ENCODE measurements at regions not wholly inside any gene's neighbourhood (a gene's known extent, or its start where the extent isn't known, plus 50 kb on each side); places are given as distances from the start of the nearest gene placed in this dataset.

DNA sequence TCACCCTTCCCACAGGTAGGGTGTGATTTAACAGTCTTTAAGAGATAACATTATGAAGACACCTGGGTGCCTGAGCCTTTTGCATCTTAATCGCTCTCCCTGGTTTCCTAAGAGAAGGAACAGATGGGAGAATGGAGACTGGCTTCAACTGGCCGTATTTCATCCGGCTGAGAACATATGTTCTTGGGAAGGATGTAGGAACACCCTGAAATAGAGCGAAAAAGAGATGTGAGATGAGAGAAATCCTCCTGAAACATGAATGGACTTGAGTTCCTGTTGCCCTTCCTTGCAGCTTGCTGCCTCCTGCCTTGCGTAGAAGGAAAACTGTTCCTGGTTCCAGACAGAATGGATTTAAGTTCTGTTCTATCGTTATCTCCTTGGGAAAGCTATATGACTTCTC is 385.4 kb upstream of the RBFOX1 start:
- no peak for DNase-seq (ENCODE audit: low read depth in 4 of 4, low spot score in 2 of 4)

DNA sequence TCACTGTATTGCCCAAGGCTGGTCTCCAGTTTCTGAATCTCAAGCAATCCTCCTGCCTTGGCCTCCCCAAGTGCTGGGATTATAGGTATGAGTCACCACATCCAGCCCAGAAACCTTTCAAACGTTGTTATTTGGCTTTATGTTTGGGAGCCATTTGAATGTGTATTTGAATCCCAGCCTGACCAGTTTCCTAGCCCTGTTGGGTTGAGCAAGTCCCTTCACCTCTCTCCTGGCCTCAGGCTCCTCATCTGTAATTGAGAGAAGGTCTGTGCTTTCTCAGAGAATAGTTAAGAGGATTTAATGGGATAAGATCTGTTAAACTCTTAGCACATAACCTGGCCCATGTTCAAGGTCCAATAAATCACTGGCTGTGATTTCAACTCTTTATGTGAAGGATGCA is 385.8 kb upstream of the RBFOX1 start:
- DNase-seq (ENCODE audit: low read depth in 4 of 4, low spot score in 2 of 4), result no peak

DNA sequence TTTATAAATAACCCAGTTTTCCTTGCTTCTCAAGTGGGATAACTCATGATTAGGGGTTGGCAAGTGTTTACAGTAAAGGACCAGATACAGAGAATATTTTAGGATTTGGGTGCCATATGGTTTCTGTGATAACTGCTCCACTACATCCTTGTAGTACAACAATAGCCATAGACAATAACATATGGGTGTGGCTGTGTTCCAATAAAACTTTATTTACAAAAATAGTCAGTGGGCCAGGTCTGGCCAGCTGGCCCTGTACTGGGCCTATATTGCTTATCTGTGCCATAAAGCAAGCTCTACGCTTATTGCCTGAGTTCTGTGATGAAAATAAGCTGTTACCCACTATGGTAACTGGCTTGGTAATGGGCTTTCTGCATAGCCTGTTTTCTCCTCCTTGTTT is 386.5 kb upstream of the RBFOX1 start:
- DNase-seq (ENCODE audit: low read depth in 4 of 4, low spot score in 2 of 4), result no peak

DNA sequence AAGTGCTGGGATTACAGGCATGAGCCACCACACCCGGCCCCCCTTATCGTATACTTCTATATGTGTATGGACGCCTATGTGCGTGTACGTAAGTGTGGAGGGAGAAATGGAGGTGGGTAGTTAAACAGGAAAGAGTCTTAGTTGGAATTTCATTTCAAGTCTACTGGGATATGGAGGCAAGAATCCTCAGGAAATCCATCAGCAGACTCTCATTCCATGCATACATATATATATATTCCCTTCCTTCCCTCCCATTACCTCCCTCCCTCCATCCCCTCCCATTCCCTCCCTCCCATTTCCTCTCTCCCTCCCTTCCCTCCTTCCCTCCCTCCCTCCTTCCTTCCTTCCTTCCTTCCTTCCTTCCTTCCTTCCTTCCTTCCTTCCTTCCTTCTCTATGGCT is 391.7 kb upstream of the RBFOX1 start:
- DNase-seq (ENCODE audit: low read depth in 4 of 4, low spot score in 2 of 4), result no peak

DNA sequence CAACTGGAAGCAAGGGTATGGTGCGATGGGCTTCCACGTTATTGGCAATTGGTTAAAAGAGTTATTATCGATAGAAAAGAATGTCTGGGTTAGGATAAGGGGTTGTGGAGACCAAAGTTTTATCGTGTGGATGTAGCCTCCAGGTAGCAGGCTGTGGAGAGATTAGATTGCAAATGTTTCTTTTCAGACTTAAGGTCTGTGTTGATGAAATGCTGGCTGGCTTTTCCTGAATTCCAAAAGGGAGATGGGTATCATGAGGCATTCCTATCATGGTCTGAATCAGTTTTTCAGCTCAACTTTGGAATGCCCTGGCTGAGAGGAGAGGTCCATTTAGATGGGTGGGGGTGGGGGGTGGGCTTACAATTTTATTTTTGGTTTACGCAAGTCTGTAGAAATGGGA is 395.0 kb upstream of the RBFOX1 start:
- no peak for DNase-seq (ENCODE audit: low read depth in 4 of 4, low spot score in 2 of 4)

DNA sequence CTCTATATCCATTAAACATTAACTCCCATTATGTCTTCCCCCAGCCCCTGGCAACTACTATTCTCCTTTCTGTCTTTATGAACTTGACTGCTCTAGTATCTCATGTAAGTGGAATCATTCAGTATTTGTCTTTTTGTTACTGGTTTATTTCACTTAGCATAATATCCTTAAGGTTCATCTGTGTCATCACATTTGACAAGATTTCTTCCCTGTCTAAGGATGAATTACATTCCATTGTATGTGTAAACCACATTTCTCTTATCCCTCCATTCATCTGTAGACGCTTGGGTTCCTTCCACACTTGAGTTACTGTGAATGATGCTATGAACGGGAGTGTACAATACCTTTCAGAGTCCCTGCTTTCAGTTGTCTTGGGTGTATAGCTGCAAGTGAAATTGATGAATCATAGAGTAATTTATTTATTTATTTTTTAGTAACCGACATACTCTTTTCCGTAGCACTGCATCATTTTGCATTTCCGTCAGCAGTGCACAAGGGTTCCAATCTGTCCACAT is 399.7 kb upstream of the RBFOX1 start:
- DNase-seq (ENCODE audit: low read depth in 4 of 4, low spot score in 2 of 4), result no peak

DNA sequence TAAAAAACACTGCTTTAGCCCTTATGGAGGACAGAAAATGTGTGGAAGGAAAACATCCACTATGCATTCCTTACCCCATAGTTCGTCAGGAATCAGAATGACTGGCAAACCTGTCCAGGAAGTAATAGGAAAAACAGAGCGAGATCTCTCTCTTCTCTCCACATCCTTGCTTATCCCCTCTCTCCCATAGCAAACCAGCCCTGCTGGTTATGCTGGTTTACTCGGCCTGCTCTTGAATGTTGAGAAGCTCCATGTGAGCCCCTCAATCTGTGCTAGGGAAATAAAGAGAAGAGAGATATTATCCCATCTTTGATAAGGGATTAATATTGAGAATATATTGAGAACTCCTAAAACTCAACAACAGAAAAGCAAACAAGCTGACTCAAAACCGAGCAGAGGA is 402.8 kb upstream of the RBFOX1 start:
- DNase-seq (ENCODE audit: low read depth in 4 of 4, low spot score in 2 of 4), result no peak

DNA sequence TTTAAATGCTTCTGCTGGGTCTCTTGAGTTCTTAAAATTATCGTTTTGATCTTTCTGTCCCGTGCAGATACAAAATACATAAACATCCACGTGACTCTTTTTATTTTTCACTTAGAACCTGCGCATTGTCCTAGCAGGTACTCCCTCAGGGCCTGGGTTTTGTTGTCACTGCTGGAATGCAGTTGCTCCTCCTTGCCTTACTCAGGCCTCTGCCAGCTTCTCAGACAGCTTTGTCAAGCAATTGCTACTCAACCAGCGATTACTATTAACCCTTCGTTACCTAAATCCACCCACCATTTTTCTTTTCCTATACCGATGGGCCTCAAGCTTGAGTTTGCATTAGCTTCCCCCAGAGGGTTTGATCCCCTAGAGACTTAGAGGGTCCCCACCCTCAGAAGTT is 405.9 kb upstream of the RBFOX1 start:
- no peak for DNase-seq (ENCODE audit: low read depth in 4 of 4, low spot score in 2 of 4)

DNA sequence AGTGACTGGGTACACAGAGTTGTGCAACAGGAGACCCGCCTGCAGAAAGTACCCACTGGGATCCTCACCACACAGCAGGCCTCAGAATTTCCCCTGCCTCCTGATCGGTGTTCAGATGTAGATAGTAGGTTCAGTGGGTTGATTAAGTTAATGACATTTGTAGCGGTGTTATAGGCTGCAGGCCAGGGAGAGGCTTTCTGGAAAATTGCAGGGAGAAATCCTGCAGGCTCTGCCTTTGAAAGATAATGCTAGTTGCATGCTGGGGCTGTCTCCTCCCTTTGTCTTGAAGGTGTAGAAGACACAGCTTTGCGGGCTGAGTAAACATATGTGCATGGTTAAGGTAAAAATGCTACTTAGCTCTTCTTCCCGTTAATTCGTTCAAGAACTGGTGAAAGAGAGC is 406.3 kb upstream of the RBFOX1 start:
- no peak for DNase-seq (ENCODE audit: low read depth in 4 of 4, low spot score in 2 of 4)

DNA sequence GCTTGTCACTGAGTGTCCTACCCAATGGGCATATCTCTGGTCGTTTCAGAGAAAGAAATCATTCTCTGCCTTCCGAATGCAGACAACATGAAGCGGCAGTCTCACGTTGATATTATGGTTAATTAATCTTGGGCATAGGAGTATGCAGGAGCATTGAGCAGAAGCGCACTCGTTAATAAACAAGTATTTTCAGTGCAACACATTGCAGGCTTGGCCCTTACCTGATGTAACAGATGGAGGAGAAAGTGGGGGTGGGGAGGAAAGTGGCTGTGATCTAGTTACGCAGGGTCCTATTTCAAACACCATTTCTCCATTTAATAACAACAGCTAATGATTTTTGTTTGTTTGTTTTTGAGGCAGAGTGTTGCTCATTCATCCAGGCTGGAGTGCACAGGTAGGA is 414.0 kb upstream of the RBFOX1 start:
- no peak for DNase-seq (ENCODE audit: low read depth in 4 of 4, low spot score in 2 of 4)

DNA sequence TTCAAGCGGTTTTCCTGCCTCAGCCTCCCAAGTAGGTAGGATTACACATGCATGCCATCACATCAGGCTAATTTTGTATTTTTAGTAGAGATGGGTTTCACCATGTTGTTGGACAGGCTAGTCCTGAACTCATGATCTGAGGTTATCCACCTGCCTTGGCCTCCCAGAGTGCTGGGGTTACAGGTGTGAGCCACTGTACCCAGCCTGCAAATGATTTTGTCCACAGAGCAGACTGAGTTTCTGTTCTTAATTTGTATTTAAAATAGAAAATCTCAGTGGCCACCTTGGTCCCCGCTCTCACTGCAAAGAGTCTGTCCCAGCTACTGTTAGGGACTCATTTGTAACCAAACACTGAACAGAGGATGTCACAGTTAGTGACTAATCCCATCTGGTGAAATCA is 415.7 kb upstream of the RBFOX1 start:
- no peak for DNase-seq (ENCODE audit: low read depth in 4 of 4, low spot score in 2 of 4)

DNA sequence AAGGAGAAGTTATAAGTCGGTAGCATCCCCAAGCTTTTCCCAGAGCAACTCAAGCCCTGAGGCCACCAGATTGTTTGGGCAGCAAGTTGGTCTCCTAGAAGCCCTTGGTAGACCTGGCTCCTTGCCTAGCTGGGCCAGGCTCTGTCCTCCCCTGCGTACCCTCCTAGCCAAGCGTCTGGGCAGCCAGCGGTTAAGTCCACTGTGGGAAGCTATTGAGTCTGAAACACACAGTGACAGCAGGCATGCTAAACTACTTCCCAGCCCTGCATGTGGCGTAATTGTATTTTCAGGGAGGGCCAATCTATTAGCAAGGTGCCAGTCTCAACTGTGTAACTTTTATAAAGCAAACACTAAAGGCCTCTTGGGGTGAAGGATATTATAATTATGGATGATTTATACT is 419.1 kb upstream of the RBFOX1 start:
- DNase-seq (ENCODE audit: low read depth in 4 of 4, low spot score in 2 of 4), result no peak

DNA sequence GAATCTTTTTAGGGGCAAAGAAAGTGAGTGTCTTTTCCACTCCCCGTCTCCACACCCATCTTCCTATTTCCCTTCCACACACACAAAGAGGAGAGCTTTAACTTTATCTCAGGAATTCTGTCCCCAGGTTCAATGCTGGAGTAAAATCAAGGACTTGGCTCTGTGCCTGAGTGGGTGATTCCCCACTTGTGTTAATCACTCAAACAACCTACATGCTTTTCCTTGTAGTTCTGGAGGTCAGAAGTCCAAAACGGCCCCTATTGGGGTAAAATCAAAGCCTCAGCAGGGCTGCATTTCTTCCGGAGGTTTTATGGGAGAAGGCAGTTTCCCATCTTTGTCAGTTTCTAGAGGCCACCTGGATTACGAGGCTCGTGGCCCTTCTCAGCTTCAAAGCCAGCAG is 422.3 kb upstream of the RBFOX1 start:
- no peak for DNase-seq (ENCODE audit: low read depth in 4 of 4, low spot score in 2 of 4)

DNA sequence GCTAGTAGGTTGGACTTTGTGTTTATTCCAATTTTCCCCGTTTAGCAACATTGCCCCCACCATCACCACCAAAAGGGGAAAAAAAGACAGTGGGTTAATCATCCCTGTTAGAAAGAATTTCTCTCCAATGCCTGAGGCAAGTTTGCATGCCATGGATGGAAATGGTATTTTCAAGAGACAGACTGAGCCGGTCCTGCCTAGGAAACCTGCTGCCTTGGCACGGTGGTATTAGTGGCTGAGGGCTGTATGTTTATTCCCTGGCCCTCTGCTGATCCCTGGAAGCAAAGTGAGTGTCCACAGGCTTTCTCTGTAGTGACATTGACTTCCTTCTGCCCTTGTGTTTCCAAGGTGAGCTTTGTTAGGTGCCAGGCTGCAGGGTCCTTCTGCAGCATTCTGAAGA is 427.0 kb upstream of the RBFOX1 start:
- no peak for DNase-seq (ENCODE audit: low read depth in 4 of 4, low spot score in 2 of 4)

DNA sequence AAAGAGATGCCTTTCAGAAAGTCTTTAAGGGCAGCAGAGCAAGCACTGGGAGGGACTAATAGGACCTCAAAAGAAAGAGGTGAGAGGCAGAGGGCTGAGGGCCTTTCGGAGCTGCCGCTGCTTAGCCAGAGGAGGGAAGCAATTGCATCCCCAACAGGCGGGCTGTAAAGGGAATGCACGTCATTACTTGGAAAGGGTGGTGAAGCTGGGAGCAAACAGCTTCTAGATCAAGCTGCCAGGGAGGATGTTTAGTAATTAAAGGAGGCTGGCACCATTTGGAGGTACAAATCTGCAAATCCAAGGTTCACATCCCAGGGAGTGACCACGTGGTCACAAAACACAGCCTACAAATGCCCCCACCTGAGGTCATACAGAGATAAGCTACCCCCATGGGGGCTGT is 429.0 kb upstream of the RBFOX1 start:
- DNase-seq (ENCODE audit: low read depth in 4 of 4, low spot score in 2 of 4), result no peak

DNA sequence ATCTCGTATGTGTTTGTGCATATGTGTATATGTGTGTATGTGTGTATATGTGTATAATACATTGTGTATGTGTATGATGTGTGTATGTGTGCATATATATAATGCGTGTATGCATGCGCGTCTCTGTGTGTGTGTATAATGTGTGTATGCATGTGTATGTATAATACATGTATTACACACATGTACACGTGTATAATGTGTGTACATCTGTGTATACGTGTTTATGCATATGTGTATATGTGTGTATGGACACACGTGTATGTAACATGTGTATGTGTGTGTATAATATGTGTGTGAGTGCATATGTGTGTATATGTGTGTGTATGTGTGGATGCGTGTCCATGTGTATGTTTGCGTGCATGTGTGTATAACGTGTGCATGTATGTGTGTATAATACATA is 433.7 kb upstream of the RBFOX1 start:
- no peak for DNase-seq (ENCODE audit: low read depth in 4 of 4, low spot score in 2 of 4)

DNA sequence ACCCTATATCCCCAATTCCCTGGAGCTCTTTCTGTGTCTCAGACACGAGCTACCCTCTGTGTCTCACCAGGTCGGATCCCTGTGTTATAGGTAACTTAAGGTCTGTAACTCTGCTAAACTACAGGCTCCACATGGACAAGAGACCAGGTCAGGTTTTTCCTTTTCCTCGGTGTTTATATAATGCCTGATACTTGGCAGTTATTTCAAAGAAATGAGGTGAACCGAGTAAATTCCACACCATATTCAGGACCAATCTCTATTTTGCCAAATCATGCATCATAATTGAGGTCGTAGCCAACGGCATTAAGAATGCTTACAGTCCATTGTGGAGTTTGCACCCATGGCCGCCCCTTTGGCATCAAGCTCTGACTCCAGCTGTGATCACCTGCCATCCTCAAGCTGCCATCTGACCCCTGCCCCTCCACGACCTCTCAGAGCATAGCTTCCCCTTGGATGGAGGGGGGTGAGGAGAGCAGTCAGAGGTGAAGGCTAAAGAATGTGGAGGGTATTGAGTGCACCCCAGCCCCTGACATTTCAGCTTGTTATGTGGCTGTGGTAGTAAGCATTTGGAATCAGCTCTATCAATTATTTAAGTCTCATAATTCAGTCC is 434.7 kb upstream of the RBFOX1 start:
- DNase-seq (ENCODE audit: low read depth in 4 of 4, low spot score in 2 of 4), result no peak

DNA sequence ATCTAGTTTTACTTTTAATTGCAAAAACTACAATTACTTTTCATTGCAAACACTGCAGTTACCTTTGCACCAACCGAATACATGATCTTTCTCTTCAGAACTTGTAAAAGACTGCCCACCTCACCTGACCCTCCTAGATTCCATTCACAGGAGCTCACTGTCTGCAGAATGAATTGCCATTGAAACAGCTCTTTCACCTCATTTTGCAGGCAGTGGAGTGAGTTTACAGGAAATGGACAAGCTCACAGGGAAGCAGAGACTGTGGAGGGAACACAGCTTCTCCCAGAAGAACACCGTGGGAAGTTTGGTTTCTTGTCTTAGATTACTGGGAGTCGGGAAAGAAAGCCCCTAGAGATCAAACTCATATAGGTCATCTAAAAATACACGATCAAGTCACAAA is 439.7 kb upstream of the RBFOX1 start:
- DNase-seq (ENCODE audit: low read depth in 4 of 4, low spot score in 2 of 4), result no peak

DNA sequence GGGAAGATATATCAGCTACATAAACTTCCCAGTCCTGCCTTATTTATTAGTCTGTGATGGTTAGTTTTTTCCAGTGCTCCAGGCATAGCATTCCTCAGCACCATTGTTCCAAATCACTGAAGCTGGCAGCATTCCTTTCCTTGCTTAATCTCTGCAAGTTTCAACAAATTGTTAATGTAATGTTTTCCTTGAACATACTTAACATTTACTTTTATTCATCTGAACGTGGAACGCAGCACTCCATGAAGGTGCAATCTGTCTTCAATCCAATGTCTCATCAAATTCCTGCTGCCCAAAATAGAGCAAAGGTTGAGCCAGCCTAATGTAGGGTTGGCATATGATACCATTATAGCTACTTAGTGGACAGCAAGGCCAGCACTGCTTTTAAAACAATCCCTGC is 441.1 kb upstream of the RBFOX1 start:
- DNase-seq (ENCODE audit: low read depth in 4 of 4, low spot score in 2 of 4), result peak in 3 of 4 donors; percentile 41 to 70 (median 53)

DNA sequence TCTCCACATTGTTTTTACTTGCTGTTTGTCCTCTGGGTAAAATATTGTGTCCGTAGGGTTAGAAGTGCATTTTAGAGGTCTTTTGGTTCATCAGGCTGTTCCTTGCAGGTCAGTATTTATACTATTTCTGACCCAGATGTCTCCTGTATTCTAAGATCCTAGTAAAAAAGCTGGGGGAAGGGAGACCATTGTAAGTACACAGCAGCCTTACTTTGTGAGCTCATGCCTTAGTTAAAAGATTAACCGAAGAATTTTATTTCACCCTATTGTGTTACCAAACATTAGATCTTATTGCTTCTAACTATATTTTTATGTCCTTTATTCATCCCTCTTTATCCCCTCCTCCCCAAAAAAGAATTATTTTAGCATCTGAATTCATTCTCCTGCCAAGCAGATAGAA is 444.1 kb upstream of the RBFOX1 start:
- no peak for DNase-seq (ENCODE audit: low read depth in 4 of 4, low spot score in 2 of 4)

DNA sequence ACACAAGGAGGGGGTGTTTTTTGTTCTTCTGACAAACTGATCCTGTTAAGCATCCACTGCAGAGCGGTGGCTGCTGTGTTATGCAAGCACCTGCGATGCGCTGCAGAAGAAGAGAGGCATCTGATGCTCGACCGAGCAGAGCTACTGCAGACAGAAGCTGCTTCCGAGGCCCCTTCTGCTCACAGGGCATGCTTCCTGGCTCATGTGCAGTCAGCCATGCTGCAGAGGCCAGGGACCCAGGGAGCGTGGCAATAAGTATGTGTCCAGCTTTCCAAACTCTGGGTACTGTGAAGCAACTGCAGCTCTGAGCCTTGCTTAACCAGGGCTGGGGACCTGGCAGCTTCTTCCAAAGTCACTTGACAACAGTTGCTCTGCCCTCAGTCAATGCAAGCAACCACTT is 448.6 kb upstream of the RBFOX1 start:
- no peak for DNase-seq (ENCODE audit: low read depth in 4 of 4, low spot score in 2 of 4)

DNA sequence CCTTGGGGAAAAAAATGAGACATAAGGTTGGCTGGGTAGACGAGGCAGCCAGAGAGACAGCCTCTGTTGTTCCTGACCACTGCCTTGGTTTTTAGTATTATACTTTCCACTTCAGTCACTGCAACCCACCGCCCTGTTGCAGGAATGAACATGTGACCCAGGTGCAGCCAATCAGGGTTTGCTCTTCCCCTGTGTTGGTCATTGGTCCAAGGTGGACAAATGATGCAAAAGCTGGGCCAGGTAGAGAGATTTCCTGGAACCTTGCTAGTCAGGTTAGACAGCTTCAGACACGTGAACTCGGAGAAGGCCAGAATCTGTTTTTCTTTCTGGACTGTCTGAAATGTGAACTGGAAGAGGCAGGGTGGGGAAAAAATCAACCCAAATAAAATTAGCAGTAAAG is 452.4 kb upstream of the RBFOX1 start:
- DNase-seq (ENCODE audit: low read depth in 4 of 4, low spot score in 2 of 4), result no peak

DNA sequence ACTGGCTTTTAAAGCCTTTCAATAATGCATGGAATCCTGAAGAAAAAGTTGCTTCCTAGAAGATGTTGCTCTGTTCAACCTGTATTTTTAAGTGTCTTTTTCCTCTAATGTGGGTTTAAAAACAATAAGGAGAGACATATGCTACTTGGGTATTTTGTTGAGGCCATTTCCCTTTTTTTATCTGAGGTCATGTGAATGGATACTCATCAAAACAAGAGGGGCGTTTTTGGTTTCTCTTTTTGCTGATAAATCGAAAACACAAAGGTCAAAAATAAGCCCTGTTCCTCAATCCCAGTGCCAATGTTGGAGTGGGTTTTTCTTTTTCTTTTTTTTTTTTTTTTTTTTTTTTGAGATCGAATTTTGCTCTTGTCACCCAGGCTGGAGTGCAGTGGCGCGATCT is 468.0 kb upstream of the RBFOX1 start:
- no peak for DNase-seq (ENCODE audit: low read depth in 4 of 4, low spot score in 2 of 4)

All from left renal cortex interstitium (tissue), 4 donors.